SHP77 (cell line): ENCODE measurements at regions not wholly inside any gene's neighbourhood (a gene's known extent, or its start where the extent isn't known, plus 50 kb on each side); places are given as distances from the start of the nearest gene placed in this dataset.

Experiments used
- DNase-seq, 2 experiments: peaks; one replicate each; lab custom pipeline; 2025; lab: John Stamatoyannopoulos, UW

GRCh38 chr4:4772534-4772933, 86.9 kb upstream of the MSX1 start:
- no peak for DNase-seq

- DNase-seq, result no peak
Observed at GRCh38 chr4:4771160-4771559, 88.3 kb upstream of the MSX1 start.

GRCh38 chr4:4770610-4771009, 88.9 kb upstream of the MSX1 start:
- no peak for DNase-seq

GRCh38 chr4:4766564-4766963, 92.9 kb upstream of the MSX1 start:
- DNase-seq, result no peak

GRCh38 chr4:4765811-4766210, 93.7 kb upstream of the MSX1 start:
- DNase-seq, result no peak

- no peak for DNase-seq
Observed at GRCh38 chr4:4764558-4764905, 94.9 kb upstream of the MSX1 start.

GRCh38 chr4:4763822-4764557, 95.5 kb upstream of the MSX1 start:
- no peak for DNase-seq

GRCh38 chr4:4762909-4763821, 96.3 kb upstream of the MSX1 start:
- DNase-seq, result no peak

GRCh38 chr4:4762300-4762699, 97.2 kb upstream of the MSX1 start:
- no peak for DNase-seq

GRCh38 chr4:4761128-4761982, 98.1 kb upstream of the MSX1 start:
- no peak for DNase-seq

GRCh38 chr4:4759883-4760282, 99.6 kb upstream of the MSX1 start:
- DNase-seq, result no peak

GRCh38 chr4:4759232-4759631, 100.2 kb upstream of the MSX1 start:
- no peak for DNase-seq

GRCh38 chr4:4758681-4759080, 100.8 kb upstream of the MSX1 start:
- DNase-seq, result no peak

GRCh38 chr4:4755306-4755705, 104.2 kb upstream of the MSX1 start:
- no peak for DNase-seq

- DNase-seq, result no peak
Observed at GRCh38 chr4:4754641-4755040, 104.8 kb upstream of the MSX1 start.

- DNase-seq, result no peak
Observed at GRCh38 chr4:4753643-4754042, 105.8 kb upstream of the MSX1 start.

- no peak for DNase-seq
Observed at GRCh38 chr4:4752576-4753401, 106.7 kb upstream of the MSX1 start.

GRCh38 chr4:4752025-4752424, 107.4 kb upstream of the MSX1 start:
- DNase-seq, result no peak

GRCh38 chr4:4750187-4750586, 109.3 kb upstream of the MSX1 start:
- no peak for DNase-seq

GRCh38 chr4:4749137-4749536, 110.3 kb upstream of the MSX1 start:
- DNase-seq, result no peak

GRCh38 chr4:4746444-4746843, 113.0 kb upstream of the MSX1 start:
- DNase-seq, result no peak

GRCh38 chr4:4740071-4740470, 119.4 kb upstream of the MSX1 start:
- no peak for DNase-seq
